Keratinocyte (primary cell): ENCODE measurements at regions not wholly inside any gene's neighbourhood (a gene's known extent, or its start where the extent isn't known, plus 50 kb on each side); places are given as distances from the start of the nearest gene placed in this dataset.

Experiments used
- DNase-seq: peaks from one replicate; pipeline ENCODE4 v3.0.0-alpha.2; 2011; ENCODE audit warnings: low read depth, missing footprints, low spot score
- FAIRE-seq: peaks from 2 replicates; lab custom pipeline; 2011; peaks lifted over from hg19 to GRCh38; lab: Jason Lieb, UNC
- H2AFZ ChIP-seq: 2 replicates; pipeline ENCODE4 v1.6.0; 2012; ENCODE audit warnings: low read length, control low read depth, inconsistent platforms; ENCODE audit not compliant: control insufficient read depth
- H3K27ac ChIP-seq: 2 replicates; pipeline ENCODE4 v1.5.1; 2011; ENCODE audit warnings: low read length; ENCODE audit not compliant: control insufficient read depth, insufficient read depth
- H3K27me3 ChIP-seq: 3 replicates; pipeline ENCODE4 v1.6.0; 2011; ENCODE audit warnings: low read length; ENCODE audit not compliant: control insufficient read depth, insufficient read depth; ENCODE audit errors: extremely low read depth
- H3K36me3 ChIP-seq, 2 experiments: 2 replicates in 1 of 2; 3 replicates in 1 of 2; pipeline ENCODE4 v1.5.1; 2011; ENCODE audit warnings: low read length in 2 of 2, mild to moderate bottlenecking in 1 of 2; ENCODE audit not compliant: control insufficient read depth in 2 of 2, insufficient read depth in 2 of 2; ENCODE audit errors: extremely low read depth in 1 of 2
- H3K4me1 ChIP-seq: 3 replicates; pipeline ENCODE4 v1.5.1; 2011; ENCODE audit warnings: low read length; ENCODE audit not compliant: control insufficient read depth, insufficient read depth; ENCODE audit errors: extremely low read depth
- H3K4me2 ChIP-seq: 3 replicates; pipeline ENCODE4 v1.6.0; 2011; ENCODE audit warnings: low read depth, low read length; ENCODE audit not compliant: control insufficient read depth, insufficient read depth; ENCODE audit errors: extremely low read depth
- H3K4me3 ChIP-seq, 3 experiments: fragments of 200-600 bp in 1 of 3; sonication (generic) in 1 of 3; 2 replicates in 2 of 3; 3 replicates in 1 of 3; pipeline ENCODE4 v1.5.1; 2011 to 2016; ENCODE audit warnings: low read length in 3 of 3, mild to moderate bottlenecking in 3 of 3, control low read depth in 2 of 3, inconsistent platforms in 1 of 3, low read depth in 1 of 3, mixed read lengths in 1 of 3, mixed run types in 1 of 3, moderate library complexity in 1 of 3; ENCODE audit not compliant: control insufficient read depth in 2 of 3, insufficient read depth in 2 of 3; ENCODE audit errors: extremely low read depth in 1 of 3
- H3K79me2 ChIP-seq: 2 replicates; pipeline ENCODE4 v1.6.0; 2012; ENCODE audit warnings: low read length; ENCODE audit not compliant: control insufficient read depth, insufficient read depth
- H3K9ac ChIP-seq: 3 replicates; pipeline ENCODE4 v1.6.0; 2011; ENCODE audit warnings: low read length; ENCODE audit not compliant: control insufficient read depth, insufficient read depth; ENCODE audit errors: extremely low read depth
- H3K9me1 ChIP-seq: 3 replicates; pipeline ENCODE4 v1.6.0; 2011; ENCODE audit warnings: low read length; ENCODE audit not compliant: control insufficient read depth, insufficient read depth; ENCODE audit errors: extremely low read depth
- H3K9me3 ChIP-seq: 2 replicates; pipeline ENCODE4 v1.5.1; 2012; ENCODE audit warnings: low read depth, low read length; ENCODE audit not compliant: control insufficient read depth
- H4K20me1 ChIP-seq: 3 replicates; pipeline ENCODE4 v1.6.0; 2011; ENCODE audit warnings: low read length; ENCODE audit not compliant: control insufficient read depth, insufficient read depth; ENCODE audit errors: extremely low read depth
- EZH2 ChIP-seq: IDR thresholded peaks from one replicate; pipeline ENCODE4 v1.6.1; 2012; ENCODE audit warnings: inconsistent platforms, mild to moderate bottlenecking, low read length, moderate library complexity
- dilution Hi-C: fragments of 300-500 bp; cut with MboI; formaldehyde crosslinking; loops from one replicate; pipeline ENCODE4 v1.7.0; 2020; ENCODE audit warnings: low sequenced_read_pairs; ENCODE audit not compliant: extremely low pct_ligation_motif_present
- TF ChIP-seq, protein P1 (sequence below), 3 experiments: IDR thresholded peaks in 1 of 3; conservative IDR thresholded peaks in 1 of 3; optimal IDR thresholded peaks in 1 of 3; 2 replicates in 2 of 3; 3 replicates in 1 of 3; pipeline versions ENCODE3 to v1.5.1; 2011; ENCODE audit warnings: low read length in 3 of 3, mild to moderate bottlenecking in 3 of 3, moderate library complexity in 2 of 3, control low read depth in 1 of 3, inconsistent platforms in 1 of 3; ENCODE audit not compliant: insufficient read depth in 2 of 3; ENCODE audit errors: extremely low read depth in 1 of 3

DNA sequence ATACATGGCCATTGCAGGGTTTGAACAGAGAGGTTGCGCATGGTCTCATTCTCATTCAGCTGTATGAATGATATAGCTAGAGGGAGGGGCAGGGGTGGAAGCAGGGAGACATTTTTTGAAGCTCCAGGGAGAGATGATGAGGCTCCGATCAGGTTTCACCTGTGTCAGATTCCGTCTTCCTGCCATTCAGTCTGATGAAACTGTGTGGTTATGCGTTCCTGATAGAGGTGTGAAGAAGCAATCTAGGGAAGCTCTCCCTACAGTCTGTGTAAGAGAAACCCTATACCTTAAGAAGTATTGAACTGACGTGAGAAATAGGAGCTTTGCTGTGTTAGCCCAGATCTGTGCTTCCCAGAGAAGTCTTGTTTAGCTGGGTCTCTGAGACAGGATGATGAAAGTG is 171.9 kb upstream of the NDN start:
- Histone ChIP-seq H3K4me3 (no peak overlapping the region), H3K9me3 (peaks cover 2% of the 10 kb centered on the region), H3K9me1 (no peaks in the 10 kb centered on the region), H2AFZ (no peak overlapping the region), H3K27ac (no peak overlapping the region), H3K79me2 (no peaks in the 10 kb centered on the region), H3K4me1 (no peaks in the 10 kb centered on the region), H3K36me3 (no peaks in the 10 kb centered on the region), H4K20me1 (no peaks in the 10 kb centered on the region), H3K4me2 (no peak overlapping the region), H3K9ac (no peak overlapping the region), H3K27me3 (no peaks in the 10 kb centered on the region)
- TF ChIP-seq EZH2: no peak
- TF ChIP-seq, protein P1, sequence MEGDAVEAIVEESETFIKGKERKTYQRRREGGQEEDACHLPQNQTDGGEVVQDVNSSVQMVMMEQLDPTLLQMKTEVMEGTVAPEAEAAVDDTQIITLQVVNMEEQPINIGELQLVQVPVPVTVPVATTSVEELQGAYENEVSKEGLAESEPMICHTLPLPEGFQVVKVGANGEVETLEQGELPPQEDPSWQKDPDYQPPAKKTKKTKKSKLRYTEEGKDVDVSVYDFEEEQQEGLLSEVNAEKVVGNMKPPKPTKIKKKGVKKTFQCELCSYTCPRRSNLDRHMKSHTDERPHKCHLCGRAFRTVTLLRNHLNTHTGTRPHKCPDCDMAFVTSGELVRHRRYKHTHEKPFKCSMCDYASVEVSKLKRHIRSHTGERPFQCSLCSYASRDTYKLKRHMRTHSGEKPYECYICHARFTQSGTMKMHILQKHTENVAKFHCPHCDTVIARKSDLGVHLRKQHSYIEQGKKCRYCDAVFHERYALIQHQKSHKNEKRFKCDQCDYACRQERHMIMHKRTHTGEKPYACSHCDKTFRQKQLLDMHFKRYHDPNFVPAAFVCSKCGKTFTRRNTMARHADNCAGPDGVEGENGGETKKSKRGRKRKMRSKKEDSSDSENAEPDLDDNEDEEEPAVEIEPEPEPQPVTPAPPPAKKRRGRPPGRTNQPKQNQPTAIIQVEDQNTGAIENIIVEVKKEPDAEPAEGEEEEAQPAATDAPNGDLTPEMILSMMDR (optimal IDR thresholded peaks at IDR 0.05 in 1 of 3, IDR thresholded peaks at IDR 0.05 in 1 of 3, conservative IDR thresholded peaks at IDR 0.05 in 1 of 3; ENCODE audit: extremely low read depth in 1 of 3, insufficient read depth in 2 of 3, low read length in 3 of 3): no peak
- no peak for DNase-seq
- dilution Hi-C loops: no loop called here
- no peak for FAIRE-seq

DNA sequence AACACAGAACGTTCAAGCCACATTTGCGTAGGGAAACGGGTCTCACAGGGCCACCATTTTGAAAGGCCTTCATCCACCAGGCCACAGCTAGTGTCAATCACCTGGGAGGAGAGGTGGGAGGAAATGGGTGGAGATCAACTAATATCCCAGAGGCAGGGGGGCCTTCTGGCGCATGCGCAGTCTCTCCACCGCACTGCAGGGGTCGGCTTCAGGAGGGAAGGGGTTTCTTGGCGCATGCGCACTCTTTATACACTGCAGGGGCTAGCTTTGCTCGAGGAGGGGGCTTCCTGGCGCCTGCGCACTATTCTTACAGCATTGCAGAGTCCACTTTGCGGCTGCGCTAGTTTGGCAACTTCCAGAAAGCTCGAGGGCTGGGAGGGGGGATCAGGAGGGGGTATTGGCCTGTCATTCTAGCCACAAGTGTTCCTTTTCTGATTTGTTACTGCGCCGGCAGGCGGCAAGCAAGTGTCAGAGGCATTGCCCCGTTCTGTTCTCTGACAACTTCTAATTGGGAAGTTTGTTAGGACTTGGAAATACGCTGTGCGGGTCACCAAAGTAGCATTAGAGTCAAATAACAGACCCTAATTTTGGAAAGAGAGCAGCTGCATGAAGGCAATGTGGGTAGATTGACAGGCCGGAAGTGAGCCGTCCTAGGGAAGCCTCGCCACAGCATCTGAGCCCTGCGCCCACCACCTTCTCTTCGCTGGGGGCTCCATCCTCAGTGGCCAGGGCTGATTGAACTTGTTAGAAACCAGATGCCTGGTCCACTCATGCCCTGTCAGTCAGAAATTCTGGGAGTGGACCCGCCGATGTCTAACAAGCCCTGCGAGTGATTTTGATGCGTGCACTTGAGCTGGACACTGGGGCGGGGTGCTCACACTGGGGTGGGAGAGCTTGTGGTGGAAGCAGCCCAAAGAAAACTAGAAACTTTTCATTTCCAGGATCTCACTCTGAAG is 173.5 kb upstream of the NDN start:
- dilution Hi-C loops: no loop called here
- no peak for FAIRE-seq
- TF ChIP-seq EZH2: no peak
- TF ChIP-seq, protein P1 (optimal IDR thresholded peaks at IDR 0.05 in 1 of 3, IDR thresholded peaks at IDR 0.05 in 1 of 3, conservative IDR thresholded peaks at IDR 0.05 in 1 of 3; ENCODE audit: extremely low read depth in 1 of 3, insufficient read depth in 2 of 3, low read length in 3 of 3): no peak

More for the DNA sequence above, 173.5 kb upstream of the NDN start:
- Histone ChIP-seq H3K9me3 (peaks cover 2% of the 10 kb centered on the region), H3K27ac (no peak overlapping the region), H3K36me3 (no peaks in the 10 kb centered on the region), H2AFZ (no peak overlapping the region), H3K27me3 (no peaks in the 10 kb centered on the region), H4K20me1 (no peaks in the 10 kb centered on the region), H3K4me1 (no peaks in the 10 kb centered on the region), H3K79me2 (no peaks in the 10 kb centered on the region), H3K9ac (no peak overlapping the region), H3K9me1 (no peaks in the 10 kb centered on the region), H3K4me2 (no peak overlapping the region), H3K4me3 (no peak overlapping the region)
- no peak for DNase-seq
